ENCODE measurements at regions not wholly inside any gene's neighbourhood (a gene's known extent, or its start where the extent isn't known, plus 50 kb on each side); places are given as distances from the start of the nearest gene placed in this dataset.

- H3K4me1 ChIP-seq: no peaks in the 10 kb centered on the region
- no peaks in the 10 kb centered on the region for H3K36me3 ChIP-seq
- H3K27me3 ChIP-seq (ENCODE audit: low read depth): peaks cover 99% of the 10 kb centered on the region
- no peak overlapping the region for H3K27ac ChIP-seq (replicated peaks)
- TF ChIP-seq CTCF (IDR thresholded peaks at IDR 0.05; ENCODE audit: borderline replicate concordance): no peak
- H3K9me3 ChIP-seq (replicated peaks): peaks cover 10% of the 10 kb centered on the region
- DNase-seq: no peak
- intact Hi-C loops (cut with micrococcal nuclease): no loop called here
- no peak overlapping the region for H3K4me3 ChIP-seq
These were observed 141.8 kb upstream of the KCNG1 start for GRCh38 chr20:51164731-51165130.

GRCh38 chr20:51163996-51164600 lies 141.2 kb upstream of the KCNG1 start:
- Histone ChIP-seq H3K27me3 (ENCODE audit: low read depth) (peaks cover 99% of the 10 kb centered on the region), H3K9me3 (replicated peaks) (peaks cover 3% of the 10 kb centered on the region), H3K27ac (replicated peaks) (no peak overlapping the region), H3K36me3 (no peaks in the 10 kb centered on the region), H3K4me3 (no peak overlapping the region), H3K4me1 (no peaks in the 10 kb centered on the region)
- DNase-seq: no peak
- no peak for TF ChIP-seq CTCF (IDR thresholded peaks at IDR 0.05; ENCODE audit: borderline replicate concordance)
- intact Hi-C loops (cut with micrococcal nuclease): no loop called here

- no peaks in the 10 kb centered on the region for H3K9me3 ChIP-seq (replicated peaks)
- no peak overlapping the region for H3K4me3 ChIP-seq
- no peak overlapping the region for H3K27ac ChIP-seq (replicated peaks)
- no peak for TF ChIP-seq CTCF (IDR thresholded peaks at IDR 0.05; ENCODE audit: borderline replicate concordance)
- H3K27me3 ChIP-seq (ENCODE audit: low read depth): peaks cover 99% of the 10 kb centered on the region
- intact Hi-C loops (cut with micrococcal nuclease): no loop called here
- no peak for DNase-seq
- H3K4me1 ChIP-seq: no peaks in the 10 kb centered on the region
- H3K36me3 ChIP-seq: no peaks in the 10 kb centered on the region
These were observed 139.1 kb upstream of the KCNG1 start for GRCh38 chr20:51162015-51162414.

- Histone ChIP-seq H3K4me3 (no peak overlapping the region), H3K4me1 (peaks cover 7% of the 10 kb centered on the region), H3K27ac (replicated peaks) (no peak overlapping the region), H3K9me3 (replicated peaks) (no peaks in the 10 kb centered on the region), H3K36me3 (no peaks in the 10 kb centered on the region), H3K27me3 (ENCODE audit: low read depth) (peaks cover 99% of the 10 kb centered on the region)
- intact Hi-C loops (cut with micrococcal nuclease): no loop called here
- DNase-seq: no peak
- TF ChIP-seq CTCF (IDR thresholded peaks at IDR 0.05; ENCODE audit: borderline replicate concordance): no peak
These were observed 137.9 kb upstream of the KCNG1 start for GRCh38 chr20:51160821-51161220.

GRCh38 chr20:51159981-51160380 lies 137.1 kb upstream of the KCNG1 start:
- intact Hi-C loops (cut with micrococcal nuclease): no loop called here
- Histone ChIP-seq H3K9me3 (replicated peaks) (no peaks in the 10 kb centered on the region), H3K27me3 (ENCODE audit: low read depth) (peaks cover 99% of the 10 kb centered on the region), H3K4me1 (peaks cover 7% of the 10 kb centered on the region), H3K4me3 (no peak overlapping the region), H3K27ac (replicated peaks) (no peak overlapping the region), H3K36me3 (no peaks in the 10 kb centered on the region)
- no peak for DNase-seq
- no peak for TF ChIP-seq CTCF (IDR thresholded peaks at IDR 0.05; ENCODE audit: borderline replicate concordance)
